ENCODE measurements at regions not wholly inside any gene's neighbourhood (a gene's known extent, or its start where the extent isn't known, plus 50 kb on each side); places are given as distances from the start of the nearest gene placed in this dataset.

- DNase-seq: no peak
These were observed 50.1 kb upstream of the ADRA2C start for GRCh38 chr4:3715855-3716630.

- no peak for DNase-seq
These were observed 50.9 kb upstream of the ADRA2C start for GRCh38 chr4:3715061-3715854.

- no peak for DNase-seq
These were observed 51.6 kb upstream of the ADRA2C start for GRCh38 chr4:3714642-3715001.

- no peak for DNase-seq
These were observed 52.2 kb upstream of the ADRA2C start for GRCh38 chr4:3713817-3714641.

GRCh38 chr4:3713346-3713745 is 52.8 kb upstream of the ADRA2C start:
- no peak for DNase-seq

GRCh38 chr4:3712936-3713335 is 53.2 kb upstream of the ADRA2C start:
- no peak for DNase-seq

GRCh38 chr4:3712112-3712805 is 53.9 kb upstream of the ADRA2C start:
- DNase-seq: no peak

GRCh38 chr4:3711183-3712111 is 54.7 kb upstream of the ADRA2C start:
- DNase-seq: no peak

- DNase-seq: peak; percentile 83
These were observed 55.6 kb upstream of the ADRA2C start for GRCh38 chr4:3710451-3711182.

GRCh38 chr4:3709846-3710441 is 56.2 kb upstream of the ADRA2C start:
- no peak for DNase-seq

GRCh38 chr4:3709061-3709845 is 56.9 kb upstream of the ADRA2C start:
- no peak for DNase-seq

- no peak for DNase-seq
These were observed 57.6 kb upstream of the ADRA2C start for GRCh38 chr4:3708611-3709010.

- DNase-seq: no peak
These were observed 58.1 kb upstream of the ADRA2C start for GRCh38 chr4:3708103-3708510.

- DNase-seq: no peak
These were observed 58.6 kb upstream of the ADRA2C start for GRCh38 chr4:3707423-3708102.

GRCh38 chr4:3706565-3707422 is 59.4 kb upstream of the ADRA2C start:
- DNase-seq: no peak

- DNase-seq: no peak
These were observed 60.1 kb upstream of the ADRA2C start for GRCh38 chr4:3706111-3706511.

- DNase-seq: no peak
These were observed 60.8 kb upstream of the ADRA2C start for GRCh38 chr4:3705236-3705987.
